GM23338 (cell line): ENCODE measurements at regions not wholly inside any gene's neighbourhood (a gene's known extent, or its start where the extent isn't known, plus 50 kb on each side); places are given as distances from the start of the nearest gene placed in this dataset.

Experiments used
- ATAC-seq: fragments of 200-7000 bp; cut with Tn5 transposase; 3 replicates; pipeline ENCODE4 v1.9.1; 2020
- DNase-seq: peaks from one replicate; pipeline ENCODE4 v3.0.0-alpha.2; 2015; ENCODE audit warnings: low spot score
- H2AFZ ChIP-seq: fragments of 200-600 bp; sonication (generic); 2 replicates; pipeline ENCODE4 v1.8.0; 2016; ENCODE audit warnings: antibody characterized with exemption, mild to moderate bottlenecking, moderate library complexity
- H3F3A ChIP-seq: fragments of 200-600 bp; sonication (generic); replicated peaks from 2 replicates; pipeline ENCODE4 v1.8.0; 2017; ENCODE audit warnings: antibody characterized with exemption, mixed run types, low read depth
- H3K27ac ChIP-seq: fragments of 200-600 bp; sonication (generic); 2 replicates; pipeline ENCODE4 v1.6.1; 2016; ENCODE audit warnings: low read depth
- H3K27me3 ChIP-seq: fragments of 200-600 bp; sonication (generic); 2 replicates; pipeline ENCODE4 v1.8.0; 2016; ENCODE audit warnings: mild to moderate bottlenecking, mixed run types, moderate library complexity; ENCODE audit not compliant: insufficient read depth
- H3K36me3 ChIP-seq: fragments of 200-600 bp; sonication (generic); 2 replicates; pipeline ENCODE4 v1.8.0; 2016; ENCODE audit warnings: mild to moderate bottlenecking; ENCODE audit not compliant: insufficient read depth
- H3K4me1 ChIP-seq: fragments of 200-600 bp; sonication (generic); 2 replicates; pipeline ENCODE4 v1.8.0; 2016; ENCODE audit warnings: mild to moderate bottlenecking, moderate library complexity; ENCODE audit not compliant: insufficient read depth
- H3K4me2 ChIP-seq: fragments of 200-600 bp; sonication (generic); 2 replicates; pipeline ENCODE4 v1.7.1; 2017; ENCODE audit warnings: mixed run types
- H3K4me3 ChIP-seq: fragments of 200-600 bp; sonication (generic); 2 replicates; pipeline ENCODE4 v1.6.1; 2016; ENCODE audit warnings: mixed run types
- H3K79me2 ChIP-seq: fragments of 200-600 bp; sonication (generic); replicated peaks from 2 replicates; pipeline ENCODE4 v1.8.0; 2017; ENCODE audit warnings: mild to moderate bottlenecking; ENCODE audit not compliant: insufficient read depth
- H3K9me2 ChIP-seq: fragments of 200-600 bp; sonication (generic); 2 replicates; pipeline ENCODE4 v1.8.0; 2017; ENCODE audit not compliant: insufficient read depth
- H4K20me1 ChIP-seq: fragments of 200-600 bp; sonication (generic); replicated peaks from 2 replicates; pipeline ENCODE4 v1.8.0; 2017; ENCODE audit warnings: mild to moderate bottlenecking; ENCODE audit not compliant: insufficient read depth
- H3K27ac Mint-ChIP-seq: 2 replicates; pipeline ENCODE4 v1.8.0; 2020; ENCODE audit warnings: inconsistent platforms, mild to moderate bottlenecking, moderate library complexity, mixed read lengths
- H3K27me3 Mint-ChIP-seq: 3 replicates; pipeline ENCODE4 v1.8.0; 2022; ENCODE audit warnings: low read depth, mild to moderate bottlenecking, moderate library complexity, mixed read lengths, inconsistent platforms; ENCODE audit not compliant: insufficient read depth, poor library complexity
- H3K36me3 Mint-ChIP-seq: 3 replicates; pipeline ENCODE4 v1.8.0; 2021; ENCODE audit warnings: low read depth, mild to moderate bottlenecking, inconsistent platforms, moderate library complexity, mixed read lengths
- H3K4me1 Mint-ChIP-seq: 3 replicates; pipeline ENCODE4 v1.8.0; 2020; ENCODE audit warnings: mild to moderate bottlenecking, inconsistent platforms, mixed read lengths
- H3K4me3 Mint-ChIP-seq: 3 replicates; pipeline ENCODE4 v1.8.0; 2021; ENCODE audit warnings: moderate library complexity, mild to moderate bottlenecking, inconsistent platforms, mixed read lengths
- H3K9me3 Mint-ChIP-seq: 3 replicates; pipeline ENCODE4 v1.8.0; 2020; ENCODE audit warnings: moderate library complexity, mild to moderate bottlenecking, inconsistent platforms, mixed read lengths
- CREB1 ChIP-seq: fragments of 250-450 bp; sonication (Bioruptor Pico); IDR thresholded peaks from 2 replicates; pipeline ENCODE4 v1.5.0; 2020; ENCODE audit warnings: low read depth, mild to moderate bottlenecking, moderate library complexity
- CTCF ChIP-seq, 2 experiments: fragments of 200-600 bp in 1 of 2; sonication (generic) in 1 of 2; conservative IDR thresholded peaks; 2 replicates each; pipeline versions ENCODE4 v1.5.1 to v1.6.1; 2016 to 2017; ENCODE audit warnings: antibody characterized with exemption in 2 of 2, low read depth in 2 of 2, mild to moderate bottlenecking in 2 of 2, moderate library complexity in 1 of 2
- ETS1 ChIP-seq: IDR thresholded peaks from 2 replicates; pipeline ENCODE4 v1.6.1; 2016; ENCODE audit warnings: antibody characterized with exemption
- EZH2 ChIP-seq: fragments of 200-600 bp; sonication (generic); IDR thresholded peaks from one replicate; pipeline ENCODE4 v1.8.0; 2017; ENCODE audit warnings: antibody characterized with exemption, mild to moderate bottlenecking, low read depth; ENCODE audit not compliant: unreplicated experiment
- EZH2phosphoT487 ChIP-seq: fragments of 200-600 bp; sonication (generic); IDR thresholded peaks from one replicate; pipeline ENCODE4 v1.8.1; 2018; ENCODE audit warnings: antibody characterized with exemption; ENCODE audit not compliant: unreplicated experiment
- NANOG ChIP-seq: IDR thresholded peaks from 2 replicates; pipeline ENCODE4 v1.6.1; 2016; ENCODE audit warnings: antibody characterized with exemption, borderline replicate concordance
- POLR2AphosphoS5 ChIP-seq: IDR thresholded peaks from 2 replicates; pipeline ENCODE4 v1.6.1; 2016; ENCODE audit warnings: antibody characterized with exemption, low read depth
- REST ChIP-seq: IDR thresholded peaks from one replicate; pipeline ENCODE4 v1.6.1; 2018; ENCODE audit warnings: antibody characterized with exemption; ENCODE audit not compliant: unreplicated experiment
- STAT1 ChIP-seq: IDR thresholded peaks from one replicate; pipeline ENCODE4 v1.6.1; 2016; ENCODE audit warnings: antibody characterized with exemption; ENCODE audit not compliant: unreplicated experiment
- ZNF114 ChIP-seq: fragments of 250-450 bp; sonication (Bioruptor Pico); IDR thresholded peaks from 2 replicates; pipeline ENCODE4 v1.5.0; 2020; ENCODE audit warnings: mild to moderate bottlenecking, moderate library complexity
- ZNF331 ChIP-seq: fragments of 250-450 bp; sonication (Bioruptor Pico); IDR thresholded peaks from 2 replicates; pipeline ENCODE4 v1.5.0; 2020; ENCODE audit warnings: low read depth, mild to moderate bottlenecking, moderate library complexity

- Histone ChIP-seq H3K4me2 (no peak overlapping the region), H3K27ac (no peak overlapping the region), H2AFZ (no peak overlapping the region), H3K4me1 (no peaks in the 10 kb centered on the region), H3K36me3 (no peaks in the 10 kb centered on the region), H3K27me3 (no peaks in the 10 kb centered on the region), H3K79me2 (no peaks in the 10 kb centered on the region), H3K9me2 (no peaks in the 10 kb centered on the region), H3K4me3 (no peak overlapping the region), H4K20me1 (no peaks in the 10 kb centered on the region), H3F3A (no peaks in the 10 kb centered on the region)
- TF ChIP-seq CREB1 (CRISPR knock-in tag) (no peak), REST (no peak), ETS1 (no peak), CTCF (conservative IDR thresholded peaks at IDR 0.05; ENCODE audit: low read depth in 2 of 2) (no peak), STAT1 (no peak), POLR2AphosphoS5 (no peak), NANOG (no peak), ZNF114 (CRISPR knock-in tag) (no peak), ZNF331 (CRISPR knock-in tag) (no peak), EZH2 (no peak), EZH2phosphoT487 (no peak)
- Mint-ChIP-seq H3K27me3 (no peaks in the 10 kb centered on the region), H3K4me1 (no peaks in the 10 kb centered on the region), H3K27ac (no peak overlapping the region), H3K4me3 (no peak overlapping the region), H3K36me3 (no peaks in the 10 kb centered on the region), H3K9me3 (no peaks in the 10 kb centered on the region; the same call in 2 of the 3 replicates)
- DNase-seq (no peak), ATAC-seq (no peak)
These were observed 543.8 kb upstream of the DIAPH2 start for GRCh38 chrX:96140796-96141195.
